DMS 273 (cell line): ENCODE measurements at regions not wholly inside any gene's neighbourhood (a gene's known extent, or its start where the extent isn't known, plus 50 kb on each side); places are given as distances from the start of the nearest gene placed in this dataset.

Experiments
- DNase-seq: peaks from one replicate; lab custom pipeline; 2025; ENCODE audit not compliant: unreplicated experiment; lab: John Stamatoyannopoulos, UW

DNA sequence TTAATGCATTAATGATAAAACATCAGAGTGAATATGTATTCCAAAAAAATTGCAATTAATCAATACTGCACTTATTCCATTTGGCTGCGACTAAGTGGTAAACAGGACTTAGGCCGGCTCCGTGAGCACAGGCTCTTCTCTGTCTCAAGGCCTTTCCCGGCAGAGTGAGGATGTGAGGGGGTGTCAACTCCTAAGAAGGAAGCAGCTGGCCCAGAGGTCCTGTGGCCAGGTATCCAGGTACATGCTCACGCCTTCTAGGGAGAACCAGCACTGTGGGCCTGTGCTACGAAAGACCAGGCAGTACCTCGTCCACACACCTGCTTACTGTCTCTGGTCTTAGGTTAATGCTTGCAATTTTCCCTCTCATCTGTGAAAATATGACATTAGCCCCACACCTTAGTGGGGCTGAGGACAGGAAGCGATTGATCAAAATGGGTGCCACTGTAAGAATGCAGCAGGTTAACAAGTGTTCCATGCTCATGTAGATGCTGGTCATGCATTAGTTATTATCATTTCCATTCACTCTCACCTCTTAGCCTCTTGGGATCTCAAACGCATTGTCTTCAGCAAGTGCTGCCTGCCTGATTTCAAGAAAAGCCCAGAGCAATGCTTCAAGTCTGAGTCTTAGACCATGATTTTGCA lies 175.3 kb downstream of the ABHD5 start:
- no peak for DNase-seq

DNA sequence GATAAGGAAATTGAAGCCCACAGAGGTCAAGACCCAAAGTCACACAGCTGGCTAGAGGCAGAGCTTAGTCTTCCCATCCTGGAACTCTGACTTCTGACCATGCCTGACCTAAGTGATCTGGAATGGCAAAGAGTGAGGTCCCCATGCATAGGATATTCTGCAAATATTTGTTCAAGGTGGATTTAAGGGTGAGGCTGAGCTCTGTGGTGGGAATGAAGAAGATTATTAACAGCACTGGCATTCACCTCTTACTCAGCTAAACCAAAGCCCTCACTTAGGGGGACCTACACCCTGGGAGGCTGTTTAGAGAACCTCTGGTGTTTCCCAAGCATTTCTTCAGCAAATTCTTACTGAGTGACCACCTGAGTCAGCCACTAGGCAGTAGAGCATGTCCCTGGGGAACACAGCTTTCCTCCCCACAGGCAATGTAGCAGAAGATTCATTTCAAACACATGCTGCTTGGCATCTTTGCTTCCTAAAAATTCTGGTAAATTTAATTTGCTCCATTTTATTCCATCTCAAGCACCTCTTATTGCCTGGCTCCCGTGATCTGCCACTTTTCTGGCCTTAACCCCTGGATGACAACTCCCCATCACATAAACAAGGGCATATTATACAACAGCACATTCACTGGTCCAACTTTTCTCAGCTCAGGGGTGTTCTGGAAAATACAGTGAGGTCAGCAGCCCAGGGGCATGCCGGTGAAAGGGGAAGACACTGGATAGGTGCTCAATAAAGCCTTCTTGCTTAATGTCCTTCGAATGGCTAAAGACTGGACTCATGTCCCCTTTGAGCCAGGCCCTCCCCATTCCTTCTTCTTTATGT lies 176.0 kb downstream of the ABHD5 start:
- DNase-seq, result no peak

DNA sequence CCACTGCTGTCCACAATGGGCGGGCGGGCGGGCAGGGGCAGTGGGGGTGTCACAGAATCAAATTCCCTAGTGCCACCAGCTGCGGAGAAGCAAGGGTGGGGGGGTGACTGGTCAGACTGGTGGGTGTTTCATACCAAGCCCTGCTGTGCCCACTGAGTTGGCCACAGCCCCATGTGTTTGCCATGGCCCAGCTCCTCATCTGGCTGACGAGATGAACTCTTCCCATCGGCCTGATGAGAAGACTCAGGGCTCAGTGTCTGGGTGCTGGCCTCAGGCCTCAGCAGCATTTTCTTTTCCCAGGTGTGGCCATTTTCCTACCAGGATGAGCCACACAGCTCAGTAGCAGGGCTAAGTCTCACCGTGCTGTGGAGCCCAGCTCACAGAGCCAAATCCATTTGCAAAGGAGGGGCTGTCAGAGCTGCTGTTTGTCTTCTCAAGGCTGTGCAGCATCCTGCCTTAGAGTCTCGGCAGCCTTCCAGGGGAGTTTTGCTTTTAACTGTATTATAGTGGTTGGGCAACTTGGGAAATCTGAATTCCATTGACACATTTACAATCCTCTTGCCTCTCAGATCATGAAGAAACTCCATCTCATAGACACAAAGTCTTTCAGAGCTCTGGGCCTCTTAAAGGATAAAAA lies 176.8 kb downstream of the ABHD5 start:
- no peak for DNase-seq

DNA sequence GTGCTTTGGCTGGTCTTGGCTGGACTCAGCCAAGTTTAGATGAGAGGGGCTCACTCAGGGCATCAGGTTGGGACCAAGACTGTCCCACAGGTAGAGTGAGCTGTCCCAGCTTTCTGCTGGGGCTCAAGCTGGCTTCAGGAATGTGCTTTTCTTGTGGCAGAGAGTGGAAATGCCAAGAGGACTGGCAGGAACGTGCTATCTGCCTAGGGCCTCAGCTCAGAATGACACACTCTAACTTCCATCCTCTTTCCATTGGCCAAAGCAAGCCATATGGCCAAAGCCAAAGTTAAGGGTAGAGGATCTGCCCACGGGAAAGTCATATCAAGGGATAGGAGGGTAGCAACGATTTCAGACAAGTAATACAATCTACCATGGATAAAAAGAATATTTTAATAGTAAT lies 178.8 kb downstream of the ABHD5 start:
- no peak for DNase-seq

DNA sequence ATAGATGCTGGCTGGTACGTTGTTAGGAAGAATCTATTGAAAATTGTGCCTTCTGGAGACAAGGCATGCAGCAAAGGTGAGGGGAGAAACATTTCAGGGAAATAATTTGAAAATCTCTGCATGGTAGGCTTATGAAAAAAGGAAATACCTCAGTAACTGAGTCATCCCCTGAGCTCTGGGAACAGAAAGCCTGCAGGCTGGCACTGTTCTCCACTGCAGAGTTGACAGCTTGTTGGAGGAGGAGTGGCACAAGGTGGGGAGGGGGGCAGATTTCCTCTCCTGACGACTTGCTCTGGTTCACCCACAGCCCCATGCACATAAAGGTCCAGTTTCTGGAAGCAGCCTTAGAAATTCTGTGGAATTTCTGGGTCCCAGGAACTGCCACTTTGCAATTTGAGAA lies 179.4 kb downstream of the ABHD5 start:
- DNase-seq, result peak; percentile 8

DNA sequence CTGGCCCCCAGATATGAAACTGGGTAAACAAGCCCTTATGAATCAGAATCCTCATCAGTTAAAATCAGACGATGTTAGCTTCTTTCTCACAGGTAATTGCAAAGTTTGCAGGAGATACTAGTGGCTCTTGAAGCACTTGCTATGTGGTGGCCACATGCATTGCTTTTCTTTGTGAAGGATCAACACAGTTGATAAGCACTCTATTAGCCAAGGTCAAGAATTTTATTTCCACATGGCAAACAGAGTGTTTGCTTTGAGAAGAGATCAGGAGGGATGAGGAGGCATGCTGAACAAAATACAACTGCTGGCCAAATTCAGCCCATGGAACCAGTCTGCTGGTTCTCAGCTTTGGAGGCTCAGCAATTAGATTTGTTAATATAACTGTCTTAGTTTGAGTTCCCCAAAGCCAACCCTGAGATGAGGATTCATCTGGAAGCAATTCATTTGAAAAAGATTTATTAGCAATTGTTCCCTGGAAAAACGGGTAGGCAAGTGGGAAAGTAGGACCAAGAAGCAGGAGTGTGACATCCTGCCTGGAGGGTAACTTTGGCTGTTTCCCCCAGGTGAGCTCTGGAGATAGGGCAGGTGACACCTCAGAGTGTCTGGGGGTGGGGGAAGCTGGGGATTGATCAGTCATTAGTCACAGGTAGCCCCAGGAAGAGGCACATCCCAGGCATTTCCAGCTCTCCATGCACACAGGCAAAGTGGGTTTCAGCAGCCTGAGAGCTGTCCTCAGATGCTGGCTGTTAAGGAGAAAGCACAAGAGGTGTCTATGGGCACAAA lies 180.3 kb downstream of the ABHD5 start:
- no peak for DNase-seq

DNA sequence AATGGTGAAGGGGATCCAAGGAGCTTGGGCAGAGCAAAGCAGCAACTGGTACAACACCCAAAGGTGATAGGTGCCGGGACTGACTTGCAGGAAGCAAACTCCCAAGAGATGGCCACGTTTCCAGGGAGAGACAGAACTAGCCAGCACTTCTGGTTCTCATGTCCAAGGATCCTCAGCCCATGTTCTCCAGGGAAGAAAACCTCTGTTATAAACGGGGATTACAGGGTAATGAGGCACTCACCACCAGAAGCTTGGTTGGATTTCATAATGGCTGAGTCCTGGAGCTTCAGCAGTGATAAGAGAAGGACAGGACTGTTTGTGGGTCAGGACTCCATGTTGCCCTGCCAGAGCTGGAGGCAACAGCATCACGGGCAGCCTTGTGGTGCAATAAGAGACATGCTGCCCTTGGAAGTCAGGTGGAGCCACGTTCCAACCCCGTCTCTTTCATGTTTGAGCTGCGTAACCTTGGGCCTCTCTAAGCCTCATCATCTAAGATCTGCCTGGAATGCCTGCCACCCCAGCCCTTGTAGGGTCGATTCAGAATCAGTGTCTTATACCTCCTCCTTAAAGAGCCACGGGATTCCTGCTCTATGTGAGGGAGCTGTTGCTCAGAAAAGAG lies 181.0 kb downstream of the ABHD5 start:
- DNase-seq, result no peak

DNA sequence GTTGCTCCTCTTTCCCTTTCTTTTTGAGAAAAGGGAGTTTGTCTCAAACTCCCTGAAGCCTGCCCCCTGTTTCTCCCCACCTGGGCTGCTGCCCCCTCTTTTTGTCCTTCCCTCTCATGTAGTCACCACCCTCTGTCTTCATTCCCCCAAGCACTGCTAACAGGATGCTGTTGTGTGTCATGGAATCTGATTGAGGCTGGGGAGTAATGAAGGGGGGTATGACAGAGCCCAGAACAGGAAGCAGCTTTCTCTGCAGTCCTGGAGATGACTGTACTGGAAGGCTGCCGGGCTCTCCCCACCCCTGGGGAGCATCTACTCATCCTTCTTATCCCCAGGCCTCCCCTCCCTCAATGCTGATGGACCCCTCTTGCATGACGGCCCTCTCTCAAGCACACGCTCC lies 181.6 kb downstream of the ABHD5 start:
- no peak for DNase-seq

DNA sequence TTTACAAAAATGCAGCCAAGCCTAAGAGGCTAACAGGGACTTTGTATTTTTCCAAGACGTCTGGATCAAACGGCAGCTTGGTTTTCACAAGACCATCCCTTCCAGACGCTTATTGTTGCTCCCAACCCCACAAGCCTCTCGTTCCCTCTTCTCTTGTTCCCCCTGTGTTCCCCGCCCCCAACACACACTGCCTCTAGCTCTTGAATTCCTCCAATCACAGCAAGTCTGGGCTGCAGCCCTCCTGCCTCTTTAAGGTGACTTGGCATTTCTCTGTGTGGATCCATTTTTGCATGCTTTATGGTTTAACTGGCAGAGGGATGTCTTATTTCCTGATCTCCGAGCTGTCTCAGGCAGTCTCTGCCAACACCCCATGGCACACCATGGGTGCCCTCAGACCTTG lies 182.2 kb downstream of the ABHD5 start:
- no peak for DNase-seq

DNA sequence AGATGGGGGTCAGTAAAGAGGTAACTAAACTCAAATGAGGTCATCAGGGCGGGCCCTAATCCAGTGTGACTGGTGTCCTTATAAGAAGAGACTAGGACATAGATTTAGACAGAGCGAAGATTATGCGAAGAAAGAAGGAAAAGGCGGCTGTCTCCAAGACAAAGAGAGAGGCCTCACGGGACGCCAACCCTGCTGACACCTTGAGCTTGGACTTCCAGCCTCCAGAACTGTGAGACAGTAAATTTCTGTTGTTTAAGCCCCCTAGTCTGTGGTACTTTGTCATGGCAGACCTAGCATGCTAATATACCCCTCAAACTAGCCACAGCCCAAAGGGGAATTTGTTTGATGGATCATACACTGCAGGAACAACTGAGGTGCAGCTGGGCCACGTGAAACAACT lies 183.0 kb downstream of the ABHD5 start:
- DNase-seq, result no peak

DNA sequence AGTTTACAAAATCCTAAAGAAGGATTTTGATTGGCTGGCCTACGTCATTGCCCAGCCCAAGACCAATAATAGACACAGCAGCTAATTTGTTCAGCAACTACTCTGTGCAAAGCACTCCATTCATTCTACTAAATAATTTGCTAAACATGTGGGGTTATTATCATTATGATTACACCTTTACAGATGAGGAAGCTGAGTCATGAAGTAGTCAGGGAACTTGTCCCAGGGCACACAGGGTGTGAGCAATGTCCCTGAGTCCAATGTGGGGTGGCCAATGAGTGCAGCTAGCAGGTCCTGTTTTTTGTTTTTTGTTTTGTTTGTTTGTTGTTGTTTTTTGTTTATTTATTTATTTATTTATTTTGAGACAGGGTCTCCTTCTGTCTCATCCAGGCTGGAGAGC lies 183.6 kb downstream of the ABHD5 start:
- DNase-seq, result no peak

DNA sequence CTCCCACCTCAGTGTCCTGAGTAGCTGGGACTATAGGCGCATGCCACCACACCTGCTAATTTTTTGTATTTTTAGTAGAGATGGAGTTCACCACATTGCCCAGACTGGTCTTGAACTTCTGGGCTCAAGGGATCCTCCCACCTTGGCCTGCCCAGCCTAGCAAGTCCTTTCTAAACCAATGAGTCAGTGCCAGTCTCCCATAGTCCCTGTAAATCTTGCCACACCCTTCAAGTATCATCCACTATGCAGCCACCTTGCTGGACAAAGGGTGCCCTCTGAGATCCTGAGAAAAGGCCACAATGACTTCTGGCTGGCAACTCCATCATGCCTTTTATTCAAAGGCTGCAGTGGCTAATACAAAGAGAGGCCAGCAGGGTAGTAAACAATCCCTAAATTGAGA lies 184.0 kb downstream of the ABHD5 start:
- no peak for DNase-seq

DNA sequence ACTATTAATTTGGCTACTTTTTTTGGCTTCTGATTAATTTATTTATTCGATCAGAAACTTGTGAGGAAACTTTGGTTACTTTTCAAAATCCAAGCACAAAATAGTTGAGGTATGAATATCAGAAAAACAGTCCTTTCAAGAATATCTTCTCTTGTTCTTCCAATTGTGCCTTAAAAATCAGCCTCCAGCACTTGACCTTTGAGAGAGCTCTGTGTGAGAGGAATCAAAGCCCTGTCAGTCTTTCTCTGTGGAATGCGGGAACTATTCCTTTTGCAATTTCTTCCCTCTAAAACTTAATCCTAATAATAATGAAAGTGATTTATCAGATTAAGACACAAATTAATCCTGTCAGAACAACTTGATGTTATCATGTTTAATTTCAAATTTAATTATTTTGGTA lies 185.9 kb downstream of the ABHD5 start:
- no peak for DNase-seq

DNA sequence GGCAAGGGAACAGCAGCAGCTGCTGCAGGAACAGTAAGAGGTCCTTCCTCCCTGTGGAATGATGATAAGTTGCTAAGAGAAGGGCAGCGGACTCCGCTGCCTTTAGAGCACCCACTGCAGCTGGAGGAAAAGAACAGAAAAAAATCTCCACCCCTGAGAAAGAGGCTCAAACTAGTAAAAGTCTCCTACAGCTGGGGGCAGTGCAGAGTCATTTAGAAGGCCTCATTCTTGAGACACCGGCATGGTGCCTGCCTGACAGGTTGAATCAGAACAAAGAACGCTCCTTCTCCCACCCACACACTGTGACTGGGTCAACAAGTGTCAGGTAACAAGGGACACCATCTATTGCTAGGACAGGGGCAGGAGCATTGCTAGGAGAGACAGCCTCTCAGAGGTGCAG lies 188.4 kb downstream of the ABHD5 start:
- peak; percentile 31 for DNase-seq

DNA sequence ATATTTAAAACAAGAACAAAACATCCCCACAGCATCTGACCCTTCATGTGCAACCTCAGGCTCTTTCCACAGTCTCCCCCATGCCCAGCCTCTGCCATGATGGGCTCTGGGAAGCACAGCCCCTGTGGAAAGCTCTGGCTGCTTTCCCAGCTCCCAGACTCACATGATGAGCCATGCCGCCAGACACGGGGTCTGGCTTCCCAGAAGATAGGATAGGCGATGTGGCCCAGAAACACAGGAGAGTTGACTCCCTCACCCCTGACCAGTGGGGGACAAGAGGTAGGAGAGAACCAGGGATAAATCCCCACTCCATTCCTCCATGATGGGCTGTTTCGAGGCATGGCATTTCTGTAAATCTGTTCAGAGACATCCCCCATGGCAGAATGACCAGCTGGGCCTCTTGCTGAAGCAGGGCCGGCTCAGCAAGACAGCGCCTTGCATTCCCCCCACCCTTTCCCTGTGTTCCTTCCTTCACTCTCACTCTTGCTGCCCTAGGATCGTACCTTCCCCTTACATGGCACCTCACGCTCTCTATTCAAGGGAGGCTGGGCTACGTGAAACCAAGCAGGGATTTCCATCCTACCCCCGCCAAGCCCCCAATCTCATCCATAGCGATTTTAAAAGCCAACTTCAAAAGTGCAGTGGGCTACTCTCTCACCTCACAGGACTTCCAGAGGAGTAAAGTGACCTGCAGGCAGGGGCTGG lies 192.4 kb downstream of the ABHD5 start:
- no peak for DNase-seq

DNA sequence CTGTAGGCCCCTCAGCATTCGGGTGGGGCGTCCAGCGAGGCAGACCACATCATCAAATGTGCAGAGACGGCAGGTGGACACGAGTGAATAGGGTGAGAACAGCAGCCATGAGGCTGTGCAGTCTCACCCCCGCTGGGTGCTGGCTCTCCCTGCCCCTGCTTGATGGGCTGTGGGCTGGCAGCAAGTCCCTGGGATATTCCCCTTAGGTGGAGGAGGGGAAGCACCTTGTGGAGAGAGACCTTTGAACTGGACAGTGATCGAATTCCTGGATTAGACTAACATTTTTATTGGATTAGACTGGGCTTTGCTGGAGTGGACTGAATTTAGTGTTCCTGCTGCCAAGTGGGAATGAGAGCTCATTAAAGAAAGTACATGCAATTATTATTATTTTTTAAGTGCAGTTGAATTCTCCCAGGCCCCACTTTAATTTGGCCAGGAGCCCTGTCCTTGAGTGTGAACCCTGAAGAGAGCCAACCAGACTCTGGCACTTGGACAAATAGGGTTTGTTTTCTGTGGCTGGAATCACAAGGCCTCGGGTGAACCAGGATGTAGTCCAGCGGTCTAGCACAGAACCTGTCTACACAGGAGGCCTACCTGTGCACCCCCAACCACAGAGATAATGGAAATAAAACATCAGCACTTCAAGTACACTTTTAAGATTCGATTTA lies 193.1 kb downstream of the ABHD5 start:
- no peak for DNase-seq

DNA sequence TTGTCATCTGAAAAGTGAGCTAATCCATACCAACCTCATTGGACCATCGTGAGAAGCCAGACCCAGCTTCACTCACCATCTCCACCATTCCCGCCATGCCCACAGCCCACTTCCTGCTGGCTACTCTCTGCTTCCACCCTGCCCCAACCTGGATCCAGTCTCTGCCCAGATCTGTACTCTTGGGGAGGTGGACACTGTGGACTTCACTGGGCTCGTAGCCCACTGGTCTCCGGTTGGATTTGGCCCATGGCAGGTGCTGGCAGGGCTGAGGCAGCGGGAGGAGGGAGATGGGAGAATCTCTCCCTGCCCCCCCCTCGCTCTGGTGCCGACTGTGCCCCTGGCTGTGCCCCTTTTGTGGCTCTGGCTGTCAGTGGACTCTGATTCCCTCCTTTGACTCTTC lies 193.8 kb downstream of the ABHD5 start:
- no peak for DNase-seq

DNA sequence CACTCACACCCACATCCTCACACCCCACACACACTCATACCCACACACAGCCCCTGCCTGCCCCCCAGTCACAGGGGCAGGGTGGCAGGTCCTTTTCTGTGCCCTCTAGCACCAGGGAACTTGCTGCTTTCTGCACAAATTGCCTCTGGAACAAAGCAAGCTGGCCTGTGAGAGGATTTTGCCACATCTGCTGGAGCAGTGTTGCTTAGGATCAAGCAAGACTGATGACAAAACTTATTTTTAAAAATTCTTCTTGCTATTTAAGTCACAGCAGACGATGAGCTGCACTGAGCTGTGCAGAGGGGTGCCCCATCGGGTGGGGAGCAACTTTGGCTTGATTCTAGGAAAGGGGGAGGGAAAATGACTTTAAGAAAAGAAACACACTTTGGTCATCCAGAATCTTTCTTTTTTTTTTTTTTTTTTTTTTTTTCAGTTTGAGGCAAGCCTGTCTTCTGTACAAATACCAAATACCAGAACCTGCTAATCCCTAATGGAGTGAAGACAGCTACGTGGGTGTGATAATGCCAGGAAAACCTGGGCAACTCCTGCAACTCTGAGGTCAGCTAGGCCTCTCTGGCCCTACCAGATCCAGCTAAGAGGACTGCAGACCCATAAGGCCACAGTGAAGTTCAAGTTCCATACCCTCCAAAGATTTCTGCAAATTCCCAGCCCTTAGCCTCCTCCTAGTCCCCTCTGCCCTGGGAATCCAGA lies 195.3 kb downstream of the ABHD5 start:
- DNase-seq, result no peak

DNA sequence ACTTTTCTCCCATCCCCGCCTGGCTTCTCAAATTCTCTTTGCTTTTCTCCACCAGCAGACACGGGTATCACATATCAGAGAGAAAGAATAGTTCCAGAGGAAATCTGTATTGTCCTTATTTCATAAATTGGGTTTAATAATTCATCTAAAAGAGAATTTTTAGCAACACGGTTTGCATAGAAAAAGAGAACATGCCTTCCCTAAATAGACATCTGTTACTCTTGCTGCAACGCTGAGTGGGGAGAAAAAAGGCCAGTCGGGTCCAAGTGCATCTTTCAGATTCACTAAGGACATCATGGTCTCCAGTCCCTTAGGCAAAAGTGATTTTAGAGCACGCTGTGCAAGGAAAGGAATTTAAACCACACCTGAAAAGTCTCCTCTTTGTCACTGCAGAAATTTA lies 201.3 kb downstream of the ABHD5 start:
- DNase-seq, result no peak
